Pancreas (tissue), 10 donors: ENCODE measurements at regions not wholly inside any gene's neighbourhood (a gene's known extent, or its start where the extent isn't known, plus 50 kb on each side); places are given as distances from the start of the nearest gene placed in this dataset.

Source experiments
- ATAC-seq, 4 donors: fragments of 200-7000 bp; cut with Tn5 transposase; one replicate each; pipeline versions ENCODE4 v1.8.0 to v1.9.1; 2020; ENCODE audit warnings: mild to moderate bottlenecking in 4 of 4, moderate library complexity in 4 of 4
- DNase-seq, 6 donors: peaks; one replicate each; pipeline ENCODE4 v3.0.0-alpha.2; 2020
- FAIRE-seq: peaks from 2 replicates; lab custom pipeline; 2012; peaks lifted over from hg19 to GRCh38; lab: Jason Lieb, UNC
- H3K27ac ChIP-seq, 4 donors: fragments of 200-600 bp; sonication (generic); 1 replicate in 3 of 4; 2 replicates in 1 of 4; pipeline versions ENCODE4 v1.5.0 to v1.8.0; 2020
- H3K27me3 ChIP-seq, 4 donors: fragments of 200-600 bp; one replicate each; pipeline ENCODE4 v1.8.0; 2021
- H3K36me3 ChIP-seq, 3 donors: fragments of 200-600 bp; sonication (generic) in 1 of 3; one replicate each; pipeline versions ENCODE4 v1.5.0 to v1.8.0; 2020 to 2021
- H3K4me1 ChIP-seq, 3 donors: fragments of 200-600 bp; one replicate each; pipeline ENCODE4 v1.8.0; 2021
- H3K4me3 ChIP-seq, 4 donors: fragments of 200-600 bp; sonication (generic) in 2 of 4; one replicate each; pipeline versions ENCODE4 v1.5.0 to v1.8.0; 2020 to 2021
- H3K9me3 ChIP-seq, 4 donors: fragments of 200-600 bp; one replicate each; pipeline ENCODE4 v1.8.0; 2021
- CTCF ChIP-seq, 4 donors: fragments of 200-600 bp; sonication (generic) in 3 of 4; IDR thresholded peaks; one replicate each; pipeline versions ENCODE4 v1.5.0 to v1.8.0; 2021; ENCODE audit warnings: antibody characterized with exemption in 4 of 4
- WGBS, 2 donors: extraction: QIAGEN DNeasy Blood & Tissue Kit; methylation state at CpG; one replicate each; pipeline ENCODE4 v1.1.7; 2013; 5-methylcytosine and 5-hydroxymethylcytosine counted together
- intact Hi-C, 3 donors: fragments of 100-400 bp; cut with DNase I; formaldehyde crosslinking; loops; one replicate each; pipeline versions ENCODE4 v1.11.1 to v1.14.2; 2022
- donor health status: healthy with polysubstance abuse.
- donor health status: DM: no; HTN: no; CAD: no; lungs with moderate emphysema.
- donor health status: DM: no; HTN: no; CAD: no.
- donor health status: control.
- donor health status: control.
- donor health status: Bipolar disorder and iron deficiency.
- donor health status: DM: yes; HTN: yes; CAD: no.
- donor health status: DM: no; HTN: no; CAD: no.
- donor health status: DM: no; HTN: no; CAD: no.
- donor health status: DM: yes; HTN: yes; CAD: no.

- no peak for FAIRE-seq
- WGBS, 2 donors = 88 to 94% methylated on average over 5 of the region's 5 CpGs
- no peak for ATAC-seq
These were observed 55.4 kb upstream of the FAM3C start for GRCh38 chr7:121451367-121452094.

GRCh38 chr7:121450631-121451198 is 54.6 kb upstream of the FAM3C start:
- no peak overlapping the region for H3K4me3 ChIP-seq
- TF ChIP-seq CTCF (IDR thresholded peaks at IDR 0.05) = no peak

More at GRCh38 chr7:121451367-121452094, 55.4 kb upstream of the FAM3C start:
- H3K9me3 ChIP-seq = no peaks in the 10 kb centered on the region
- H3K27me3 ChIP-seq = no peaks in the 10 kb centered on the region
- intact Hi-C loops = no loop called here
- no peak for DNase-seq
- H3K4me1 ChIP-seq = no peaks in the 10 kb centered on the region
- H3K36me3 ChIP-seq = no peaks in the 10 kb centered on the region
- TF ChIP-seq CTCF (IDR thresholded peaks at IDR 0.05) = no peak
- H3K4me3 ChIP-seq = no peak overlapping the region
- H3K27ac ChIP-seq = no peak overlapping the region

DNA sequence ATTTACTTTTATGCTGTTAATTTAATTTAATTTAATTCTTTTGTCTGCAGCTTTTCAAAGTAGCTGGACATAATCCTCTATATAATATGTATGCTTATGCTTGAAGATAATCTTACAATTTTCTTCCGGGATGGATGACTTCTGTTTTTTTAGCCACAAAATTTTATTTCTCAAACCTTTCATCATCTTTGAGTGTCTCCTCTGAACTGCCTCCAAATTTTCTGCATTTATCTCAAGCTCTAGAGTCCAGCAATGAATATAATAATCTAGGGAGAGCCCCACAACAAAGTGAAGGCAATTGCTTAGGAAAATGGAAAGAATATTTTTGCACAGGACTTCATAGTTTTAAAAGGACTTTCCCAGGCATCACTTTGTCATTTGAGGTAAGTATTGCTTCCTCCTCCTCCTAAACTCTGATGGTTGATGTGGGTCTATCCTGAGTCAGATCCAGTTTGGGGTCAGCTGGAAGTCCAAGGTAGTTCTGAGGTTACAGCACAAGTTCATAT is 53.7 kb upstream of the FAM3C start:
- 73 to 83% methylated on average over 1 of the region's 1 CpG for WGBS, 2 donors
- DNase-seq (no peak), FAIRE-seq (no peak), ATAC-seq (peak in 1 of 4 donors; percentile 25)
- Histone ChIP-seq H3K36me3 (no peaks in the 10 kb centered on the region), H3K4me1 (no peaks in the 10 kb centered on the region), H3K4me3 (no peak overlapping the region), H3K9me3 (no peaks in the 10 kb centered on the region), H3K27ac (no peak overlapping the region), H3K27me3 (no peaks in the 10 kb centered on the region)
- no peak for TF ChIP-seq CTCF (IDR thresholded peaks at IDR 0.05)
- intact Hi-C loops = no loop called here

More at GRCh38 chr7:121450631-121451198, 54.6 kb upstream of the FAM3C start:
- H3K9me3 ChIP-seq = no peaks in the 10 kb centered on the region
- 76 to 83% methylated on average over 2 of the region's 2 CpGs for WGBS, 2 donors
- FAIRE-seq (no peak), DNase-seq (no peak), ATAC-seq (no peak)
- H3K36me3 ChIP-seq = no peaks in the 10 kb centered on the region
- no peaks in the 10 kb centered on the region for H3K4me1 ChIP-seq
- H3K27ac ChIP-seq = no peak overlapping the region
- no peaks in the 10 kb centered on the region for H3K27me3 ChIP-seq
- intact Hi-C loops = no loop called here

DNA sequence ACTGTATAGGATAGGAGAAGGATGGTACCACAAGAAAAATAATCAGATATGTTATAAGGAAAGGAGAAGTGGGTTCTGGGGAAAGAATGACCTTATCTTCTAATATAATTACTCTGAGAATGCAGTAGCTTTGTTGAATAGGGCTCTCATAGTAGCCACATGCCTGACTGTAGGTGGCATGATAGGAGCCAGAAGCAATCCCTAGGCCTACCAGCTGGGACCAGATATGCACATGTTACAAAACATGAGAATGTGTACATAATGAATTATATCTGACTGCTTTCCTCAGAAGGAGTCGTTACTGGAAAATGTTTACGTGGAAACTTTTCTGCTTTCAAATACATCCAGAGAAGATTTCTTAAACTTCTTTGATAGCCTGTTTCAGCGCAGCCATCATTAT is 53.2 kb upstream of the FAM3C start:
- no peaks in the 10 kb centered on the region for H3K27me3 ChIP-seq
- FAIRE-seq = no peak
- H3K36me3 ChIP-seq = no peaks in the 10 kb centered on the region
- 46 to 57% methylated on average over 3 of the region's 3 CpGs for WGBS, 2 donors
- ATAC-seq = peak in 3 of 4 donors; percentile 64 to 86 (median 70)
- intact Hi-C loops = no loop called here
- H3K4me1 ChIP-seq = no peaks in the 10 kb centered on the region
- H3K9me3 ChIP-seq = no peaks in the 10 kb centered on the region
- DNase-seq = no peak
- no peak overlapping the region for H3K27ac ChIP-seq
- no peak for TF ChIP-seq CTCF (IDR thresholded peaks at IDR 0.05)
- H3K4me3 ChIP-seq = no peak overlapping the region

DNA sequence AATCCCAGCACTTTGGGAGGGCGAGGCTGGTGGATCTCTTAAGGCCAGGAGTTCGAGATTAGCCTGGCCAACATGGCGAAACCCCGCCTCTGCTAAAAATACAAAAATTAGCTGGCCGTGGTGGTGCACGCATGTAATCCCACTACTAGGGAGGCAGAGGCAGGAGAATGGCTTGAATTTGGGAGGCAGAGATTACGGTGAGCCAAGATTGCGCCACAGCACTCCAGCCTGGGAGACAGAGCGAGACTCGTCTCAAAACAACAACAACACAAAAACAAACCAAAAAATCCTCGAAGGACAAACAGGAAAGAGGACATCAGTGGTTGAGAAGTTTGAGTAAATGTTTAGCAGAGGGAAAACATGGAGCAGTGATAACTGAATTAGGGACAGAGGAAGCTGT is 52.3 kb upstream of the FAM3C start:
- Histone ChIP-seq H3K27me3 (no peaks in the 10 kb centered on the region), H3K4me1 (no peaks in the 10 kb centered on the region), H3K27ac (no peak overlapping the region), H3K4me3 (no peak overlapping the region), H3K9me3 (no peaks in the 10 kb centered on the region), H3K36me3 (no peaks in the 10 kb centered on the region)
- DNase-seq (no peak), ATAC-seq (no peak), FAIRE-seq (no peak)
- TF ChIP-seq CTCF (IDR thresholded peaks at IDR 0.05) = no peak
- intact Hi-C loops = no loop called here
- 90 to 93% methylated on average over 11 of the region's 11 CpGs for WGBS, 2 donors
